Lung (tissue), 11 donors: ENCODE measurements at regions not wholly inside any gene's neighbourhood (a gene's known extent, or its start where the extent isn't known, plus 50 kb on each side); places are given as distances from the start of the nearest gene placed in this dataset.

Source experiments
- ATAC-seq: fragments of 200-7000 bp; cut with Tn5 transposase; one replicate; pipeline ENCODE4 v1.9.1; 2020; ENCODE audit warnings: moderate number of reproducible peaks; ENCODE audit not compliant: insufficient read depth, low FRiP score
- DNase-seq, 3 donors: peaks; one replicate each; pipeline ENCODE4 v3.0.0-alpha.2; 2013 to 2017
- H3K27ac ChIP-seq, 2 donors: one replicate each; pipeline ENCODE4 v1.5.1; 2013; ENCODE audit warnings: mild to moderate bottlenecking in 2 of 2, moderate library complexity in 2 of 2, control low read depth in 1 of 2, inconsistent platforms in 1 of 2, low read depth in 1 of 2, low read length in 1 of 2
- H3K27me3 ChIP-seq, 3 donors: one replicate each; pipeline ENCODE4 v1.5.1; 2013; ENCODE audit warnings: low read length in 2 of 3; ENCODE audit not compliant: control insufficient read depth in 3 of 3, insufficient read depth in 3 of 3
- H3K36me3 ChIP-seq, 4 donors: one replicate each; pipeline ENCODE4 v1.5.1; 2013; ENCODE audit warnings: low read length in 4 of 4, mild to moderate bottlenecking in 1 of 4, moderate library complexity in 1 of 4; ENCODE audit not compliant: control insufficient read depth in 4 of 4, insufficient read depth in 4 of 4
- H3K4me1 ChIP-seq, 5 donors: one replicate each; pipeline ENCODE4 v1.5.1; 2013; ENCODE audit warnings: low read length in 5 of 5, mild to moderate bottlenecking in 2 of 5, moderate library complexity in 1 of 5; ENCODE audit not compliant: control insufficient read depth in 5 of 5, insufficient read depth in 5 of 5
- H3K4me3 ChIP-seq: one replicate; pipeline ENCODE4 v1.5.1; 2013; ENCODE audit warnings: mild to moderate bottlenecking, control low read depth, moderate library complexity
- H3K9ac ChIP-seq, 2 donors: one replicate each; pipeline ENCODE4 v1.5.1; 2013; ENCODE audit warnings: low read length in 2 of 2, control low read depth in 1 of 2; ENCODE audit not compliant: insufficient read depth in 1 of 2
- H3K9me3 ChIP-seq, 4 donors: one replicate each; pipeline ENCODE4 v1.5.1; 2013; ENCODE audit warnings: low read length in 3 of 4, mild to moderate bottlenecking in 1 of 4, moderate library complexity in 1 of 4; ENCODE audit not compliant: control insufficient read depth in 4 of 4, insufficient read depth in 3 of 4
- WGBS, 2 donors: extraction: QIAGEN DNeasy Blood & Tissue Kit; methylation state at CpG; one replicate each; pipeline ENCODE4 v1.1.7; 2013; 5-methylcytosine and 5-hydroxymethylcytosine counted together
- TF ChIP-seq, protein P1 (sequence below): IDR thresholded peaks from 2 replicates; pipeline ENCODE4 v1.5.1; 2012; ENCODE audit warnings: mild to moderate bottlenecking; ENCODE audit errors: control extremely low read depth, extremely low read depth
- donor health status: control.
- donor health status: control.
- donor health status: Bipolar disorder and iron deficiency.
- donor health status: healthy.
- donor health status: DM: yes; HTN: yes; CAD: no.

DNA sequence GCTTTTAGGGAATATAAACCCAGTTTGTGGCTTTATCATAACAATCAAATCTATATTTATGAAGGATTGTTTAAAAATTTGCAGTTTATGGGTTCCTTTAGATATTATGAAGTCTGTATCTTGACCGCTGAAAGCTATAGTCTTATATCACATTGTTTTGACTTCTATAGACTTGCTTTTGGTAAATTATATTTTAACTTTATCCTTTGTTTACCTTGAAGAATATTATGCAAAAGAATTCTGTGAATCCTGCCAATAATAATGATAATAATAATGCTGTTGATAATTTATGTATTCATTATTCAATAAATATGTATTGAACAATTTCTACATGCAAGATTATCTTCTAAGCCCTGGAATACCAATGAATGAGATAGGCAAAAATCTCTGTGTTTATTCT is 101.9 kb upstream of the MTPN start:
- WGBS, 2 donors: 92 to 96% methylated on average over 1 of the region's 1 CpG
- DNase-seq (no peak), ATAC-seq (no peak)
- TF ChIP-seq, protein P1, sequence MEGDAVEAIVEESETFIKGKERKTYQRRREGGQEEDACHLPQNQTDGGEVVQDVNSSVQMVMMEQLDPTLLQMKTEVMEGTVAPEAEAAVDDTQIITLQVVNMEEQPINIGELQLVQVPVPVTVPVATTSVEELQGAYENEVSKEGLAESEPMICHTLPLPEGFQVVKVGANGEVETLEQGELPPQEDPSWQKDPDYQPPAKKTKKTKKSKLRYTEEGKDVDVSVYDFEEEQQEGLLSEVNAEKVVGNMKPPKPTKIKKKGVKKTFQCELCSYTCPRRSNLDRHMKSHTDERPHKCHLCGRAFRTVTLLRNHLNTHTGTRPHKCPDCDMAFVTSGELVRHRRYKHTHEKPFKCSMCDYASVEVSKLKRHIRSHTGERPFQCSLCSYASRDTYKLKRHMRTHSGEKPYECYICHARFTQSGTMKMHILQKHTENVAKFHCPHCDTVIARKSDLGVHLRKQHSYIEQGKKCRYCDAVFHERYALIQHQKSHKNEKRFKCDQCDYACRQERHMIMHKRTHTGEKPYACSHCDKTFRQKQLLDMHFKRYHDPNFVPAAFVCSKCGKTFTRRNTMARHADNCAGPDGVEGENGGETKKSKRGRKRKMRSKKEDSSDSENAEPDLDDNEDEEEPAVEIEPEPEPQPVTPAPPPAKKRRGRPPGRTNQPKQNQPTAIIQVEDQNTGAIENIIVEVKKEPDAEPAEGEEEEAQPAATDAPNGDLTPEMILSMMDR: no peak
- no peak overlapping the region for H3K9ac ChIP-seq
- peaks cover 0 to 5% (median 0%) of the 10 kb centered on the region in 5 donors for H3K4me1 ChIP-seq
- no peaks in the 10 kb centered on the region for H3K9me3 ChIP-seq
- H3K27me3 ChIP-seq: no peaks in the 10 kb centered on the region
- no peak overlapping the region for H3K27ac ChIP-seq
- H3K36me3 ChIP-seq: no peaks in the 10 kb centered on the region
- H3K4me3 ChIP-seq: no peak overlapping the region

DNA sequence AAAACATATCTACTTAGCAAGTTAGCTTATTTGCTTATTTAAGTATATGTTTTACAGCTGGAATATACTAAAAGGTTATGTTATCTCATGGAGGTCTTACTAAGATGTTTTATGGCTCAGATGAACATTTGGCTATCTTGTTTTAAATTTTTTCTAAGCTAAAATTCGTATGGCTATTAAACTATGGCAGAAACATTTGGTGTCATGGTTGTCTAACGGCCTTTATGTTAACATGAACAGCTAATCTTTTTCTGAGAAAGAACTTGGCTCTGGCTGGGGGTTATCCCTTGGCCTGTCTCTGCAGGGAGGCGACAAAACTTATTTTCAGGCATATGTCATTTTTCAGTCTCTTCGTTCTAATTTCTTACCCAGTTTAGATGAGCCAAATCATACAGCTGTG is 101.5 kb upstream of the MTPN start:
- Histone ChIP-seq H3K36me3 (no peaks in the 10 kb centered on the region), H3K4me1 (peaks cover 0 to 5% (median 0%) of the 10 kb centered on the region in 5 donors), H3K27ac (no peak overlapping the region), H3K27me3 (no peaks in the 10 kb centered on the region), H3K4me3 (no peak overlapping the region), H3K9me3 (no peaks in the 10 kb centered on the region), H3K9ac (no peak overlapping the region)
- ATAC-seq: no peak
- WGBS, 2 donors: 82 to 86% methylated on average over 4 of the region's 4 CpGs
- peak in 2 of 3 donors; percentile 45 to 48 for DNase-seq
- TF ChIP-seq, protein P1: no peak

DNA sequence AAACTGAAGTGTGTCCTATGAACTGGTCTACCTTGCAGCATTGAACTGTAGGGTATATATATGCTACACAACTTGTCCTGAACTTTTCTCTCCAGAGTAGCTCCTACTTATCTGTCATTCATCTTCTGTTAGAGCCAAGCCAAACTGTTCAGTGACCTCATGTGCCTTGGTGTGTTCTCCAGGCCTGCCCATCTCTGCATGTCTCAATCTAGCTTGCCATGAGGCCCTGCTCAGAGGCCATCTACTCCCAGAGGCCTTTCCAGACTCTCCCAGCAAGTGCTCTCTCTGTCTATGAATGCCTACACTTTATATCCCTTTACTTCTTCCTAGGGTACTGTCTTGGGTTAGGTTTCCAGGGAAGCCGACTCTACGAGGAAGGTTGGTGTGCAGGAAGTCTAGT is 99.8 kb upstream of the MTPN start:
- Histone ChIP-seq H3K36me3 (no peaks in the 10 kb centered on the region), H3K27ac (no peak overlapping the region), H3K4me1 (peaks cover 0 to 5% (median 0%) of the 10 kb centered on the region in 5 donors), H3K9me3 (no peaks in the 10 kb centered on the region), H3K9ac (no peak overlapping the region), H3K4me3 (no peak overlapping the region), H3K27me3 (no peaks in the 10 kb centered on the region)
- no peak for DNase-seq
- no peak for ATAC-seq
- WGBS, 2 donors: 66 to 74% methylated on average over 2 of the region's 2 CpGs
- TF ChIP-seq, protein P1: no peak

DNA sequence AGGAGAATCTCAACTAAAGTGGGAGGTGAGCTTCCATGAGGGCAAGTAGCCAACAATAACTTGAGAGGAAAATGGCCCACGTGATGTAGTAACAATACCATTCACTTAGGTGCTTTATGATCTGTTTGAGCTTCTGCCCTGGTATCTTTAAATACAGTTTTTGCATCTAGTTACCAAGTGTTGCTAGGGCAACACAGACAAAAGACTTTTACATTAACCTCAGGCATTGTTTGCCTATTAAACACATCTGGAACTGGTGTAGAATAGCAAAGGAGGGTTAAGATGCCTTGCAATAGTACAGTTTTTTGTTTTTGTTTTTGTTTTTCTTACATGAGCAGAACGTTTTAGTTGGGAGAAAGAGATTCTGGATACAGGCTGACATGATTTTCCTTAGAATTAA is 97.7 kb upstream of the MTPN start:
- 39 to 61% methylated on average over 2 of the region's 2 CpGs for WGBS, 2 donors
- Histone ChIP-seq H3K9ac (no peak overlapping the region), H3K9me3 (no peaks in the 10 kb centered on the region), H3K4me1 (peaks cover 0 to 5% (median 0%) of the 10 kb centered on the region in 5 donors), H3K27me3 (no peaks in the 10 kb centered on the region), H3K4me3 (no peak overlapping the region), H3K27ac (no peak overlapping the region), H3K36me3 (no peaks in the 10 kb centered on the region)
- TF ChIP-seq, protein P1: no peak
- ATAC-seq: no peak
- no peak for DNase-seq
